Adrenal gland (tissue), 5 donors: ENCODE measurements at regions not wholly inside any gene's neighbourhood (a gene's known extent, or its start where the extent isn't known, plus 50 kb on each side); places are given as distances from the start of the nearest gene placed in this dataset.

Experiments used
- CTCF ChIP-seq, 6 experiments: fragments of 450-650 bp in 4 of 6; fragments of 200-600 bp in 2 of 6; sonication (generic) in 1 of 6; IDR thresholded peaks; 1 replicate in 5 of 6; 2 replicates in 1 of 6; pipeline versions ENCODE4 v1.5.1 to v1.8.0; 2016 to 2021; ENCODE audit warnings: antibody characterized with exemption in 6 of 6, mild to moderate bottlenecking in 2 of 6, moderate library complexity in 1 of 6
- POLR2A ChIP-seq, 2 donors: fragments of 450-650 bp; IDR thresholded peaks; one replicate each; pipeline ENCODE4 v1.6.1; 2017; ENCODE audit warnings: antibody characterized with exemption in 2 of 2, mild to moderate bottlenecking in 2 of 2, moderate library complexity in 1 of 2
- donor health status: DM: no; HTN: no; CAD: no.

DNA sequence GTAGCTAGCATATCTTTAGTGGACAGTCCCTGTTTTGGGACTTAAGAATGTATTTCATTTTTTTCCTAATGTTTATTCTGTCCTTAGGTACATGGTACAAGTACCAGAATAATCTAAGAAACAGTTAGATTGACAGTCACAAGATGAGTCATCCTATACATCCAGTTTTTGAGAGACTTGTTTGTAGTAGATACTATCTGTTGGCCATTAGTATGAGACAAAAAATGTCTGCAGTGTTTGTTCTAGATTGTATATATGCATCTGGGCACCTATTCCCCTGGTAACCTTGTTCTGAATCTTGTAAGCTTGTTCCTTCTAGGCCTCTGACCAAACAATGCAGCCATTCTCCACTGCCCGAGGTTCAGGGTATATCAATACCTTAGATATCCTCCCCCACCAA is 1343.5 kb downstream of the SUCLG1 start:
- TF ChIP-seq CTCF (IDR thresholded peaks at IDR 0.05) (no peak), POLR2A (IDR thresholded peaks at IDR 0.05) (no peak)
